Panc1 (cell line): ENCODE measurements at regions not wholly inside any gene's neighbourhood (a gene's known extent, or its start where the extent isn't known, plus 50 kb on each side); places are given as distances from the start of the nearest gene placed in this dataset.

Source experiments
- REST ChIP-seq, 2 experiments: IDR thresholded peaks; 2 replicates each; pipeline ENCODE4 v1.6.1; 2011 to 2012; ENCODE audit warnings: low read depth in 2 of 2, control low read depth in 1 of 2, low read length in 1 of 2, mild to moderate bottlenecking in 1 of 2, moderate library complexity in 1 of 2; ENCODE audit not compliant: insufficient read depth in 1 of 2
- SIN3A ChIP-seq: IDR thresholded peaks from 2 replicates; pipeline ENCODE4 v1.6.1; 2012; ENCODE audit warnings: low read depth, mild to moderate bottlenecking, low read length, moderate library complexity, borderline replicate concordance; ENCODE audit not compliant: insufficient read depth
- TCF7L2 ChIP-seq: IDR thresholded peaks from 2 replicates; pipeline ENCODE4 v1.6.1; 2011; ENCODE audit warnings: mild to moderate bottlenecking, low read depth, low read length, inconsistent platforms
- TF ChIP-seq, protein P1 (sequence below): fragments of 450-650 bp; IDR thresholded peaks from 2 replicates; pipeline ENCODE4 v1.5.1; 2017; ENCODE audit warnings: mild to moderate bottlenecking

DNA sequence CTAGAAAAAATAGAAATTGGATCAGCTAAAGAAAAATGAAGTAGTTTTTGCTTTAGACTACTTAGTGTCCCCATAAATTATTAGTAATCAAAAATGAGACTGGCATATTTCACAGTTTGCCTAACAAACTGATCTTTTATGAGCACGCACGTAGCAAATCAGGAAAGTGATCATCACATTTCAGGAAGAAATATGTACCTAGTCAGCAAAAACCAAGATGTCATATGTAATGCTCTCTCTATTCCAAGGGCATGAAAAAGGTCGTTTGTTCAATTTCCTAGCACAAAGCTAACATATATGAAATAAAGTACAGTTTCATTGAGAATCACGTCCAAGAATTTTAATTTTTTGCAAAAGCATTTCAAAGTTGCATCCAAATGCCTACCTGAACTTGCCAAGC, 600.4 kb upstream of the CHAC2 start:
- TF ChIP-seq REST (IDR thresholded peaks at IDR 0.05; ENCODE audit: insufficient read depth in 1 of 2, low read depth in 2 of 2, low read length in 1 of 2), result no peak
- TF ChIP-seq, protein P1, sequence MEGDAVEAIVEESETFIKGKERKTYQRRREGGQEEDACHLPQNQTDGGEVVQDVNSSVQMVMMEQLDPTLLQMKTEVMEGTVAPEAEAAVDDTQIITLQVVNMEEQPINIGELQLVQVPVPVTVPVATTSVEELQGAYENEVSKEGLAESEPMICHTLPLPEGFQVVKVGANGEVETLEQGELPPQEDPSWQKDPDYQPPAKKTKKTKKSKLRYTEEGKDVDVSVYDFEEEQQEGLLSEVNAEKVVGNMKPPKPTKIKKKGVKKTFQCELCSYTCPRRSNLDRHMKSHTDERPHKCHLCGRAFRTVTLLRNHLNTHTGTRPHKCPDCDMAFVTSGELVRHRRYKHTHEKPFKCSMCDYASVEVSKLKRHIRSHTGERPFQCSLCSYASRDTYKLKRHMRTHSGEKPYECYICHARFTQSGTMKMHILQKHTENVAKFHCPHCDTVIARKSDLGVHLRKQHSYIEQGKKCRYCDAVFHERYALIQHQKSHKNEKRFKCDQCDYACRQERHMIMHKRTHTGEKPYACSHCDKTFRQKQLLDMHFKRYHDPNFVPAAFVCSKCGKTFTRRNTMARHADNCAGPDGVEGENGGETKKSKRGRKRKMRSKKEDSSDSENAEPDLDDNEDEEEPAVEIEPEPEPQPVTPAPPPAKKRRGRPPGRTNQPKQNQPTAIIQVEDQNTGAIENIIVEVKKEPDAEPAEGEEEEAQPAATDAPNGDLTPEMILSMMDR, result no peak
- TF ChIP-seq TCF7L2, result no peak
- TF ChIP-seq SIN3A, result no peak
